H1 (cell line): ENCODE measurements at regions not wholly inside any gene's neighbourhood (a gene's known extent, or its start where the extent isn't known, plus 50 kb on each side); places are given as distances from the start of the nearest gene placed in this dataset.

Experiments used
- CTCF ChIA-PET: fragments of 300-600 bp; sonication (Branson Sonifier 250); formaldehyde crosslinking; loops from one replicate; lab custom pipeline; 2021; ENCODE audit not compliant: partially characterized antibody; lab: Charles Lee
- POLR2A ChIA-PET: fragments of 300-600 bp; sonication (Branson Sonifier 250); formaldehyde crosslinking; loops from one replicate; lab custom pipeline; 2021; ENCODE audit warnings: inconsistent platforms; ENCODE audit not compliant: partially characterized antibody; lab: Charles Lee
- DNase-seq, 2 experiments: peaks; one replicate each; pipeline versions ENCODE4 v3.0.0 to v3.0.0-alpha.2; 2010 to 2022; ENCODE audit warnings: low spot score in 2 of 2, low read depth in 1 of 2, mixed read lengths in 1 of 2
- FAIRE-seq: peaks from 2 replicates; lab custom pipeline; 2011; peaks lifted over from hg19 to GRCh38; lab: Jason Lieb, UNC
- H2AFZ ChIP-seq: 2 replicates; pipeline ENCODE4 v1.8.1; 2012; ENCODE audit warnings: low read length, inconsistent platforms
- H2AK5ac ChIP-seq: 2 replicates; pipeline ENCODE4 v1.6.1; 2013; ENCODE audit warnings: low read depth, low read length
- H2BK120ac ChIP-seq: replicated peaks from 2 replicates; pipeline ENCODE3; 2013; ENCODE audit warnings: low read depth, low read length, inconsistent platforms
- H2BK12ac ChIP-seq: 2 replicates; pipeline ENCODE4 v1.6.1; 2013; ENCODE audit warnings: low read depth, low read length
- H2BK15ac ChIP-seq: 2 replicates; pipeline ENCODE4 v1.6.1; 2013; ENCODE audit warnings: low read length
- H2BK20ac ChIP-seq: 2 replicates; pipeline ENCODE4 v1.6.1; 2013; ENCODE audit warnings: low read length
- H2BK5ac ChIP-seq: 2 replicates; pipeline ENCODE4 v1.6.1; 2013; ENCODE audit warnings: low read depth, low read length
- H3K14ac ChIP-seq: 2 replicates; pipeline ENCODE4 v1.6.1; 2013; ENCODE audit warnings: inconsistent platforms; ENCODE audit not compliant: insufficient read length
- H3K18ac ChIP-seq: 2 replicates; pipeline ENCODE4 v1.6.1; 2013; ENCODE audit warnings: low read length; ENCODE audit errors: extremely low read depth
- H3K23ac ChIP-seq: 2 replicates; pipeline ENCODE4 v1.6.1; 2013; ENCODE audit warnings: inconsistent platforms; ENCODE audit not compliant: insufficient read length
- H3K23me2 ChIP-seq: 2 replicates; pipeline ENCODE4 v1.6.1; 2013; ENCODE audit warnings: low read depth, low read length
- H3K27ac ChIP-seq: 2 replicates; pipeline ENCODE4 v1.6.1; 2011; ENCODE audit warnings: low read depth, low read length, inconsistent platforms
- H3K27me3 ChIP-seq, 4 experiments: replicated peaks in 1 of 4; 1 replicate in 1 of 4; 2 replicates in 3 of 4; pipeline versions ENCODE4 v1.6.1 to v1.8.1; 2011 to 2013; ENCODE audit warnings: low read length in 3 of 4, mild to moderate bottlenecking in 3 of 4, inconsistent platforms in 2 of 4, mixed read lengths in 2 of 4, moderate library complexity in 1 of 4; ENCODE audit not compliant: control insufficient read depth in 3 of 4, insufficient read depth in 3 of 4; ENCODE audit errors: extremely low read depth in 1 of 4
- H3K36me3 ChIP-seq, 4 experiments: 2 replicates each; pipeline versions ENCODE4 v1.6.1 to v1.8.1; 2011 to 2013; ENCODE audit warnings: mild to moderate bottlenecking in 4 of 4, low read length in 3 of 4, moderate library complexity in 2 of 4, control low read depth in 1 of 4, inconsistent platforms in 1 of 4; ENCODE audit not compliant: insufficient read depth in 4 of 4, control insufficient read depth in 2 of 4
- H3K4ac ChIP-seq: replicated peaks from 2 replicates; pipeline ENCODE3; 2013; ENCODE audit warnings: low read length, low read depth, mixed read lengths, inconsistent platforms; ENCODE audit not compliant: insufficient read length
- H3K4me1 ChIP-seq, 4 experiments: replicated peaks in 1 of 4; 1 replicate in 1 of 4; 2 replicates in 3 of 4; pipeline versions ENCODE4 v1.6.1 to v1.8.1; 2011 to 2013; ENCODE audit warnings: low read length in 3 of 4, inconsistent platforms in 2 of 4, mixed read lengths in 1 of 4; ENCODE audit not compliant: insufficient read depth in 4 of 4, control insufficient read depth in 3 of 4
- H3K4me2 ChIP-seq, 2 experiments: 2 replicates each; pipeline versions ENCODE4 v1.6.1 to v1.8.1; 2011 to 2013; ENCODE audit warnings: low read depth in 2 of 2, low read length in 2 of 2, control low read depth in 1 of 2, inconsistent platforms in 1 of 2, mild to moderate bottlenecking in 1 of 2; ENCODE audit not compliant: insufficient read depth in 1 of 2
- H3K4me3 ChIP-seq, 4 experiments: fragments of 200-600, 300-600 bp in 1 of 4; sonication (generic), shearing (Covaris generic), sonication (Bioruptor Twin) in 1 of 4; 2 replicates each; pipeline versions ENCODE4 v1.5.1 to v1.8.1; 2011 to 2016; ENCODE audit warnings: low read length in 4 of 4, low read depth in 3 of 4, control low read depth in 2 of 4, inconsistent platforms in 2 of 4, mild to moderate bottlenecking in 2 of 4, mixed read lengths in 1 of 4, moderate library complexity in 1 of 4; ENCODE audit not compliant: insufficient read depth in 2 of 4; ENCODE audit errors: extremely low read depth in 1 of 4
- H3K56ac ChIP-seq: replicated peaks from 2 replicates; pipeline ENCODE3; 2013; ENCODE audit warnings: low read depth, mild to moderate bottlenecking, mixed read lengths, low read length, inconsistent platforms; ENCODE audit not compliant: insufficient read length
- H3K79me1 ChIP-seq: 2 replicates; pipeline ENCODE4 v1.6.1; 2013; ENCODE audit warnings: low read depth, low read length, control low read depth
- H3K79me2 ChIP-seq, 2 experiments: 2 replicates each; pipeline versions ENCODE4 v1.6.1 to v1.8.1; 2012 to 2013; ENCODE audit warnings: low read length in 2 of 2, mild to moderate bottlenecking in 2 of 2, inconsistent platforms in 1 of 2; ENCODE audit not compliant: insufficient read depth in 2 of 2, control insufficient read depth in 1 of 2
- H3K9ac ChIP-seq, 4 experiments: replicated peaks in 1 of 4; 1 replicate in 1 of 4; 2 replicates in 3 of 4; pipeline versions ENCODE4 v1.6.1 to v1.8.1; 2011 to 2013; ENCODE audit warnings: low read depth in 3 of 4, low read length in 3 of 4, control low read depth in 2 of 4, mild to moderate bottlenecking in 2 of 4, moderate library complexity in 2 of 4, inconsistent platforms in 1 of 4; ENCODE audit errors: extremely low read depth in 1 of 4
- H3K9me3 ChIP-seq, 2 experiments: 2 replicates each; pipeline versions ENCODE4 v1.6.1 to v1.8.1; 2012 to 2013; ENCODE audit warnings: mild to moderate bottlenecking in 2 of 2, moderate library complexity in 2 of 2, control low read depth in 1 of 2, inconsistent platforms in 1 of 2, low read depth in 1 of 2, low read length in 1 of 2, mixed read lengths in 1 of 2; ENCODE audit not compliant: insufficient read depth in 2 of 2
- H4K20me1 ChIP-seq, 2 experiments: replicated peaks in 1 of 2; 2 replicates each; pipeline versions ENCODE3 to v1.8.1; 2011 to 2013; ENCODE audit warnings: inconsistent platforms in 2 of 2, low read length in 2 of 2, mild to moderate bottlenecking in 1 of 2; ENCODE audit not compliant: insufficient read depth in 2 of 2, control insufficient read depth in 1 of 2
- H4K5ac ChIP-seq: 2 replicates; pipeline ENCODE4 v1.6.1; 2013; ENCODE audit warnings: low read length, low read depth, mixed read lengths, inconsistent platforms; ENCODE audit not compliant: insufficient read length
- H4K8ac ChIP-seq: 2 replicates; pipeline ENCODE4 v1.8.0; 2013; ENCODE audit warnings: mild to moderate bottlenecking, moderate library complexity, low read length, inconsistent platforms; ENCODE audit not compliant: insufficient read depth; ENCODE audit errors: extremely low read depth
- H4K91ac ChIP-seq: replicated peaks from 2 replicates; pipeline ENCODE3; 2013; ENCODE audit warnings: low read length, mixed read lengths, inconsistent platforms; ENCODE audit not compliant: insufficient read length
- BCL11A ChIP-seq, 2 experiments: IDR thresholded peaks; one replicate each; pipeline ENCODE4 v1.6.1; 2011; ENCODE audit warnings: low read depth in 2 of 2, low read length in 2 of 2, mild to moderate bottlenecking in 2 of 2
- CBX5 ChIP-seq: fragments of 300-800, 300-1000 bp; sonication (generic); IDR thresholded peaks from 2 replicates; pipeline ENCODE4 v1.7.1; 2016; ENCODE audit warnings: antibody characterized with exemption, low read length, low read depth
- FOSL1 ChIP-seq: IDR thresholded peaks from 2 replicates; pipeline ENCODE4 v1.6.1; 2011; ENCODE audit warnings: mild to moderate bottlenecking, low read depth, low read length, moderate library complexity; ENCODE audit not compliant: insufficient read depth
- HDAC6 ChIP-seq: IDR thresholded peaks from one replicate; pipeline ENCODE4 v1.7.1; 2012; ENCODE audit warnings: low read depth, mild to moderate bottlenecking, inconsistent platforms, low read length, moderate library complexity
- KDM4A ChIP-seq: IDR thresholded peaks from one replicate; pipeline ENCODE4 v1.7.1; 2012; ENCODE audit warnings: low read depth, mild to moderate bottlenecking, moderate library complexity, low read length, inconsistent platforms; ENCODE audit not compliant: severe bottlenecking
- POLR2AphosphoS5 ChIP-seq: IDR thresholded peaks from 2 replicates; pipeline ENCODE4 v1.6.1; 2011; ENCODE audit warnings: low read depth, low read length
- SIRT6 ChIP-seq: IDR thresholded peaks from one replicate; pipeline ENCODE4 v1.7.1; 2012; ENCODE audit warnings: low read length, inconsistent platforms
- SP2 ChIP-seq: IDR thresholded peaks from 2 replicates; pipeline ENCODE4 v1.6.1; 2012; ENCODE audit warnings: mild to moderate bottlenecking, low read length, inconsistent platforms
- WGBS, 2 experiments: shearing (Covaris generic) in 1 of 2; methylation state at CpG; one replicate each; pipeline versions ENCODE4 v1.1.6 to v1.1.7; 2013 to 2015; ENCODE audit warnings: low lambda C conversion rate in 2 of 2, mixed read lengths in 2 of 2, inconsistent platforms in 1 of 2, low coverage in 1 of 2, missing lambda C conversion rate in 1 of 2; ENCODE audit not compliant: insufficient replicate concordance in 2 of 2, insufficient coverage in 1 of 2, insufficient read length in 1 of 2; ENCODE audit errors: extremely low coverage in 1 of 2, missing lambda C conversion rate in 1 of 2; 5-methylcytosine and 5-hydroxymethylcytosine counted together
- TF ChIP-seq, protein P1 (sequence below): IDR thresholded peaks from 2 replicates; pipeline ENCODE4 v1.6.1; 2012; ENCODE audit warnings: low read length, inconsistent platforms
- TF ChIP-seq, protein P2 (sequence below): IDR thresholded peaks from 2 replicates; pipeline ENCODE4 v1.6.1; 2012; ENCODE audit warnings: inconsistent platforms

DNA sequence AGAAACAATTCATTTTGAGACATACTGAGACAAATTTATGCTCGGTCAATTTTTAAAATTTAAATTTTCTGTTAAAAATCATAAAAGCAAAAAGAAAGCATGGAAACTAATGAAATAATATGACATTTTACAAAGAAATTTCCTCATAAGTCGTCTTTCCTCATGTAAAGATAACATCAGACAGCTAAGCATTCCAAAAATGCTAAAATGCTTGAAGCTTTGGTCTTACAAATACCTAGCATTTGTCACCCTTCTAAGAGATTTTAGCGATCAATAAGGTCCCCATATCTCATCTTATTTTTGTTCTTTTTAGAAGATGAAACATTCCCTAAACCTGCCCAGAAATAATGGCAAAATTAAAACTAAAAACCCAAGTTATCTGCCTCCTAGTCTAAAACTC is 68.5 kb upstream of the FREM2 start:
- Histone ChIP-seq H3K4me3 (no peak overlapping the region), H4K20me1 (no peaks in the 10 kb centered on the region), H3K9me3 (no peaks in the 10 kb centered on the region), H2AFZ (no peak overlapping the region), H4K5ac (no peak overlapping the region), H4K8ac (no peak overlapping the region), H3K56ac (no peak overlapping the region), H2BK15ac (no peak overlapping the region), H3K27ac (no peak overlapping the region), H3K79me2 (no peaks in the 10 kb centered on the region), H3K18ac (no peak overlapping the region), H3K23me2 (no peaks in the 10 kb centered on the region), H3K4me1 (0 out of 7 replicates have a peak, but pooled peaks cover 0 to 1% (median 0%) of the 10 kb centered on the region in 4 experiments), H3K36me3 (no peaks in the 10 kb centered on the region), H4K91ac (no peak overlapping the region), H3K27me3 (no peaks in the 10 kb centered on the region), H3K4me2 (no peak overlapping the region), H2BK12ac (no peak overlapping the region), H3K79me1 (no peaks in the 10 kb centered on the region), H3K23ac (no peak overlapping the region), H3K14ac (no peak overlapping the region), H2BK5ac (no peak overlapping the region), H2BK120ac (no peak overlapping the region), H3K9ac (no peak overlapping the region), H3K4ac (no peak overlapping the region), H2AK5ac (no peak overlapping the region), H2BK20ac (no peak overlapping the region)
- DNase-seq = no peak
- CTCF ChIA-PET = interaction anchor here (1.7 kb wide), 1 partner anchor 23 kb away, joined by 8 read pairs; no protein-coding TSS in a partner anchor
- 81% methylated on average over 3 of the region's 3 CpGs; no CpG with 5 or more reads in 1 of the 2 experiments for WGBS, 2 experiments
- no peak for FAIRE-seq
- POLR2A ChIA-PET = no interaction called here
- TF ChIP-seq CBX5 = no peak
- no peak for TF ChIP-seq FOSL1
- TF ChIP-seq SIRT6 = no peak
- no peak for TF ChIP-seq HDAC6
- no peak for TF ChIP-seq BCL11A (IDR thresholded peaks at IDR 0.05; ENCODE audit: low read depth in 2 of 2, low read length in 2 of 2)
- TF ChIP-seq KDM4A = no peak
- TF ChIP-seq SP2 = no peak
- TF ChIP-seq, protein P1, sequence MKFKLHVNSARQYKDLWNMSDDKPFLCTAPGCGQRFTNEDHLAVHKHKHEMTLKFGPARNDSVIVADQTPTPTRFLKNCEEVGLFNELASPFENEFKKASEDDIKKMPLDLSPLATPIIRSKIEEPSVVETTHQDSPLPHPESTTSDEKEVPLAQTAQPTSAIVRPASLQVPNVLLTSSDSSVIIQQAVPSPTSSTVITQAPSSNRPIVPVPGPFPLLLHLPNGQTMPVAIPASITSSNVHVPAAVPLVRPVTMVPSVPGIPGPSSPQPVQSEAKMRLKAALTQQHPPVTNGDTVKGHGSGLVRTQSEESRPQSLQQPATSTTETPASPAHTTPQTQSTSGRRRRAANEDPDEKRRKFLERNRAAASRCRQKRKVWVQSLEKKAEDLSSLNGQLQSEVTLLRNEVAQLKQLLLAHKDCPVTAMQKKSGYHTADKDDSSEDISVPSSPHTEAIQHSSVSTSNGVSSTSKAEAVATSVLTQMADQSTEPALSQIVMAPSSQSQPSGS = no peak
- TF ChIP-seq, protein P2, sequence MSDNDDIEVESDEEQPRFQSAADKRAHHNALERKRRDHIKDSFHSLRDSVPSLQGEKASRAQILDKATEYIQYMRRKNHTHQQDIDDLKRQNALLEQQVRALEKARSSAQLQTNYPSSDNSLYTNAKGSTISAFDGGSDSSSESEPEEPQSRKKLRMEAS = no peak
- no peak for TF ChIP-seq POLR2AphosphoS5
